B cell (primary cell): ENCODE measurements at regions not wholly inside any gene's neighbourhood (a gene's known extent, or its start where the extent isn't known, plus 50 kb on each side); places are given as distances from the start of the nearest gene placed in this dataset.

ENCODE experiments used
- ATAC-seq: fragments of 200-7000 bp; cut with Tn5 transposase; one replicate; pipeline ENCODE4 v1.10.0; 2021; ENCODE audit warnings: low read depth, mild to moderate bottlenecking, moderate number of reproducible peaks, moderate library complexity
- CTCF ChIA-PET: fragments of 350-600 bp; sonication (Branson Sonifier 250); formaldehyde crosslinking; loops from one replicate; lab custom pipeline; 2021; ENCODE audit warnings: antibody characterized with exemption, inconsistent platforms; lab: Charles Lee
- POLR2A ChIA-PET: fragments of 350-600 bp; sonication (Branson Sonifier 250); formaldehyde crosslinking; loops from one replicate; lab custom pipeline; 2021; ENCODE audit warnings: antibody characterized with exemption; lab: Charles Lee
- DNase-seq: peaks from one replicate; pipeline ENCODE4 v3.0.0; 2013
- H2AFZ ChIP-seq: 2 replicates; pipeline ENCODE4 v1.6.1; 2012; ENCODE audit warnings: mild to moderate bottlenecking, low read depth, low read length; ENCODE audit not compliant: insufficient read depth, poor library complexity, severe bottlenecking
- H3K27ac ChIP-seq, 2 donors: 1 replicate in 1 of 2; 2 replicates in 1 of 2; pipeline ENCODE4 v1.5.1; 2012 to 2013; ENCODE audit warnings: low read length in 2 of 2, mild to moderate bottlenecking in 2 of 2, moderate library complexity in 1 of 2
- H3K27me3 ChIP-seq, 4 experiments: fragments of 200-600 bp in 1 of 4; sonication (generic) in 1 of 4; replicated peaks in 1 of 4; 1 replicate in 2 of 4; 2 replicates in 2 of 4; pipeline versions ENCODE4 v1.6.1 to v1.7.0; 2013 to 2016; ENCODE audit warnings: low read length in 3 of 4, mild to moderate bottlenecking in 2 of 4, mixed read lengths in 1 of 4, moderate library complexity in 1 of 4; ENCODE audit not compliant: insufficient read depth in 4 of 4, control insufficient read depth in 3 of 4; ENCODE audit errors: control extremely low read depth in 1 of 4
- H3K36me3 ChIP-seq, 2 experiments: replicated peaks in 1 of 2; 1 replicate in 1 of 2; 2 replicates in 1 of 2; pipeline versions ENCODE4 v1.6.1 to v1.7.1; 2013; ENCODE audit warnings: low read length in 1 of 2; ENCODE audit not compliant: insufficient read depth in 2 of 2, control insufficient read depth in 1 of 2; ENCODE audit errors: control extremely low read depth in 1 of 2, extremely low read depth in 1 of 2
- H3K4me1 ChIP-seq, 2 donors: fragments of 200-600 bp in 1 of 2; sonication (generic) in 1 of 2; 1 replicate in 1 of 2; 2 replicates in 1 of 2; pipeline versions ENCODE4 v1.5.1 to v1.6.1; 2013 to 2017; ENCODE audit warnings: low read length in 2 of 2; ENCODE audit not compliant: control insufficient read depth in 2 of 2, insufficient read depth in 2 of 2
- H3K4me2 ChIP-seq: replicated peaks from 2 replicates; pipeline ENCODE3; 2012; ENCODE audit warnings: mild to moderate bottlenecking, low read depth, low read length; ENCODE audit not compliant: poor library complexity, severe bottlenecking
- H3K4me3 ChIP-seq, 5 experiments: fragments of 200-600 bp in 1 of 5; sonication (generic) in 1 of 5; 1 replicate in 3 of 5; 2 replicates in 2 of 5; pipeline versions ENCODE4 v1.5.1 to v1.7.0; 2011 to 2016; ENCODE audit warnings: low read length in 4 of 5, mild to moderate bottlenecking in 4 of 5, low read depth in 2 of 5, control low read depth in 1 of 5, moderate library complexity in 1 of 5; ENCODE audit not compliant: insufficient read depth in 1 of 5; ENCODE audit errors: control extremely low read depth in 1 of 5, extremely low read depth in 1 of 5
- H3K79me2 ChIP-seq: fragments of 200-600 bp; sonication (generic); one replicate; pipeline ENCODE4 v1.6.0; 2016; ENCODE audit warnings: low read length; ENCODE audit not compliant: control insufficient read depth, insufficient read depth
- H3K9ac ChIP-seq: fragments of 200-600 bp; sonication (generic); 2 replicates; pipeline ENCODE4 v1.6.1; 2017; ENCODE audit warnings: mild to moderate bottlenecking, low read length, moderate library complexity
- H3K9me3 ChIP-seq, 3 donors: one replicate each; pipeline versions ENCODE4 v1.6.1 to v1.7.1; 2013; ENCODE audit warnings: low read length in 2 of 3; ENCODE audit not compliant: control insufficient read depth in 2 of 3, insufficient read depth in 1 of 3; ENCODE audit errors: control extremely low read depth in 1 of 3
- H4K20me1 ChIP-seq: 2 replicates; pipeline ENCODE4 v1.6.0; 2012; ENCODE audit warnings: mild to moderate bottlenecking, low read length; ENCODE audit not compliant: insufficient read depth, control insufficient read depth, poor library complexity, severe bottlenecking
- H3K27ac Mint-ChIP-seq: one replicate; pipeline ENCODE4 v1.8.0; 2021; ENCODE audit warnings: mixed read lengths
- H3K27me3 Mint-ChIP-seq: one replicate; pipeline ENCODE4 v1.8.0; 2021; ENCODE audit warnings: mixed read lengths
- H3K4me1 Mint-ChIP-seq: one replicate; pipeline ENCODE4 v1.8.0; 2021; ENCODE audit warnings: mixed read lengths
- H3K4me3 Mint-ChIP-seq: one replicate; pipeline ENCODE4 v1.8.0; 2021; ENCODE audit warnings: mixed read lengths
- H3K9me3 Mint-ChIP-seq: one replicate; pipeline ENCODE4 v1.8.0; 2022; ENCODE audit warnings: mixed read lengths; ENCODE audit not compliant: insufficient read depth
- CTCF ChIP-seq: fragments of 200-600 bp; IDR thresholded peaks from one replicate; pipeline ENCODE4 v1.8.0; 2022; ENCODE audit warnings: antibody characterized with exemption, mild to moderate bottlenecking
- EZH2 ChIP-seq: IDR thresholded peaks from 2 replicates; pipeline ENCODE4 v1.6.1; 2012; ENCODE audit warnings: borderline replicate concordance, low read depth, mild to moderate bottlenecking, moderate library complexity, low read length; ENCODE audit not compliant: insufficient read depth, poor library complexity, severe bottlenecking
- WGBS: methylation state at CpG from one replicate; pipeline ENCODE4 v1.1.5; 2013; ENCODE audit warnings: missing lambda C conversion rate; ENCODE audit not compliant: insufficient coverage; 5-methylcytosine and 5-hydroxymethylcytosine counted together
- intact Hi-C: fragments of 100-400 bp; cut with micrococcal nuclease; formaldehyde crosslinking; loops from one replicate; pipeline ENCODE4 v1.10.0; 2022

- no peak overlapping the region for H3K27ac ChIP-seq
- peaks cover 34% of the 10 kb centered on the region for H3K27me3 Mint-ChIP-seq
- no peaks in the 10 kb centered on the region for H3K4me1 Mint-ChIP-seq
Measured at GRCh38 chr2:234178330-234179030, 128.0 kb downstream of the SPP2 start.

More at GRCh38 chr2:234178330-234179030, 128.0 kb downstream of the SPP2 start:
- no peaks in the 10 kb centered on the region for H4K20me1 ChIP-seq
- H3K9ac ChIP-seq = no peak overlapping the region
- H3K4me1 ChIP-seq = no peaks in the 10 kb centered on the region
- H3K4me3 Mint-ChIP-seq = no peak overlapping the region
- no peak overlapping the region for H3K4me2 ChIP-seq
- DNase-seq (no peak), ATAC-seq (no peak)
- H3K9me3 ChIP-seq = no peaks in the 10 kb centered on the region
- CTCF ChIA-PET = interaction anchor here (0.6 kb wide), 1 partner anchor 24 kb away, joined by 3 read pairs; no protein-coding TSS in a partner anchor
- H3K36me3 ChIP-seq = no peaks in the 10 kb centered on the region
- intact Hi-C loops = no loop called here
- H2AFZ ChIP-seq = no peak overlapping the region
- TF ChIP-seq CTCF = no peak
- TF ChIP-seq EZH2 = no peak
- no peaks in the 10 kb centered on the region for H3K79me2 ChIP-seq
- peaks cover 0 to 5% (median 3%) of the 10 kb centered on the region in 4 experiments for H3K27me3 ChIP-seq
- 72% methylated on average over 9 of the region's 10 CpGs for WGBS
- H3K27ac Mint-ChIP-seq = no peak overlapping the region
- H3K4me3 ChIP-seq = no peak overlapping the region
- POLR2A ChIA-PET = no interaction called here
- H3K9me3 Mint-ChIP-seq = no peaks in the 10 kb centered on the region
